Endothelial cell (in vitro differentiated cells): ENCODE measurements at regions not wholly inside any gene's neighbourhood (a gene's known extent, or its start where the extent isn't known, plus 50 kb on each side); places are given as distances from the start of the nearest gene placed in this dataset.

ENCODE experiments used
- DNase-seq: peaks from one replicate; pipeline ENCODE4 v3.0.0; 2021; ENCODE audit warnings: low spot score
- H3K27ac Mint-ChIP-seq: one replicate; pipeline ENCODE4 v1.8.0; 2021; ENCODE audit warnings: mixed read lengths, inconsistent platforms; ENCODE audit not compliant: unreplicated experiment
- H3K27me3 Mint-ChIP-seq: one replicate; pipeline ENCODE4 v1.8.0; 2021; ENCODE audit warnings: mild to moderate bottlenecking, moderate library complexity, mixed read lengths, inconsistent platforms; ENCODE audit not compliant: unreplicated experiment
- H3K36me3 Mint-ChIP-seq: one replicate; pipeline ENCODE4 v1.8.0; 2021; ENCODE audit warnings: mild to moderate bottlenecking, low read depth, mixed read lengths, inconsistent platforms; ENCODE audit not compliant: unreplicated experiment
- H3K4me1 Mint-ChIP-seq: one replicate; pipeline ENCODE4 v1.8.0; 2021; ENCODE audit warnings: mild to moderate bottlenecking, mixed read lengths, inconsistent platforms; ENCODE audit not compliant: unreplicated experiment
- H3K4me3 Mint-ChIP-seq: one replicate; pipeline ENCODE4 v1.8.0; 2021; ENCODE audit warnings: mild to moderate bottlenecking, mixed read lengths, inconsistent platforms; ENCODE audit not compliant: unreplicated experiment
- H3K9me3 Mint-ChIP-seq: one replicate; pipeline ENCODE4 v1.8.0; 2021; ENCODE audit warnings: mixed read lengths, inconsistent platforms; ENCODE audit not compliant: unreplicated experiment
- CTCF ChIP-seq: fragments of 200-600 bp; sonication (generic); IDR thresholded peaks from one replicate; pipeline ENCODE4 v1.5.0; 2021; ENCODE audit warnings: antibody characterized with exemption; ENCODE audit not compliant: unreplicated experiment

- DNase-seq, result no peak
- Mint-ChIP-seq H3K4me3 (no peak overlapping the region), H3K27me3 (no peaks in the 10 kb centered on the region), H3K36me3 (no peaks in the 10 kb centered on the region), H3K4me1 (peaks cover 8% of the 10 kb centered on the region), H3K27ac (no peak overlapping the region), H3K9me3 (no peaks in the 10 kb centered on the region)
- TF ChIP-seq CTCF, result no peak
Measured at GRCh38 chr2:224222291-224222690, 179.6 kb downstream of the FAM124B start.

- Mint-ChIP-seq H3K27ac (peak overlapping the region; percentile 64), H3K36me3 (no peaks in the 10 kb centered on the region), H3K4me3 (no peak overlapping the region), H3K27me3 (no peaks in the 10 kb centered on the region), H3K9me3 (no peaks in the 10 kb centered on the region), H3K4me1 (peaks cover 8% of the 10 kb centered on the region)
- no peak for TF ChIP-seq CTCF
- DNase-seq, result no peak
Measured at GRCh38 chr2:224221455-224221913, 180.4 kb downstream of the FAM124B start.

- Mint-ChIP-seq H3K4me1 (peaks cover 8% of the 10 kb centered on the region), H3K4me3 (no peak overlapping the region), H3K9me3 (no peaks in the 10 kb centered on the region), H3K27me3 (no peaks in the 10 kb centered on the region), H3K27ac (no peak overlapping the region), H3K36me3 (no peaks in the 10 kb centered on the region)
- TF ChIP-seq CTCF, result no peak
- DNase-seq, result no peak
Measured at GRCh38 chr2:224220586-224221255, 181.2 kb downstream of the FAM124B start.

- Mint-ChIP-seq H3K27ac (no peak overlapping the region), H3K4me1 (peaks cover 8% of the 10 kb centered on the region), H3K9me3 (no peaks in the 10 kb centered on the region), H3K4me3 (no peak overlapping the region), H3K27me3 (no peaks in the 10 kb centered on the region), H3K36me3 (no peaks in the 10 kb centered on the region)
- DNase-seq, result no peak
- TF ChIP-seq CTCF, result no peak
Measured at GRCh38 chr2:224219781-224220180, 180.7 kb upstream of the SERPINE2 start.

- Mint-ChIP-seq H3K4me3 (no peak overlapping the region), H3K27ac (no peak overlapping the region), H3K36me3 (no peaks in the 10 kb centered on the region), H3K27me3 (no peaks in the 10 kb centered on the region), H3K9me3 (no peaks in the 10 kb centered on the region), H3K4me1 (peaks cover 8% of the 10 kb centered on the region)
- no peak for TF ChIP-seq CTCF
- no peak for DNase-seq
Measured at GRCh38 chr2:224217962-224218347, 178.9 kb upstream of the SERPINE2 start.
